ENCODE measurements at regions not wholly inside any gene's neighbourhood (a gene's known extent, or its start where the extent isn't known, plus 50 kb on each side); places are given as distances from the start of the nearest gene placed in this dataset.
A peak's percentile ranks its signal among the peaks of the same experiment; 100 is the strongest.

DNA sequence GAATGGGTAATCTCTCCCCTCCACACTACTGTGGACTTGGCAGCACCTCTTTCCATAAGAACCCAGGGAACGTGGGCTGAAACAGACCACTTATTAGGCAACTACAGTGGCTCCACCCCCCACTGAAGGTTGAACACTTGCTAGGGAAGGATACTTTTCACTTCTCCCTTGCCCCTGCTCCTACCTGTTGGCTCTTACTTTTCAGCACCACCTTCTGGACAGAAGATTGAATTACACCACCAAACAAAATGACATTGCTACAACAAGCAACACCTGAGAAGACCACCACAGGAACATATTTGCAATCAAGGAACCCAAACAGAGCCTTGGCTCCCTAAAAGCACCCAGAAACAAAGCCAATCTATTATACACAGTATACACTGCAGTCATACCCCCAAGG is 132.1 kb upstream of the CXCL13 start:
- TF ChIP-seq, protein P1, sequence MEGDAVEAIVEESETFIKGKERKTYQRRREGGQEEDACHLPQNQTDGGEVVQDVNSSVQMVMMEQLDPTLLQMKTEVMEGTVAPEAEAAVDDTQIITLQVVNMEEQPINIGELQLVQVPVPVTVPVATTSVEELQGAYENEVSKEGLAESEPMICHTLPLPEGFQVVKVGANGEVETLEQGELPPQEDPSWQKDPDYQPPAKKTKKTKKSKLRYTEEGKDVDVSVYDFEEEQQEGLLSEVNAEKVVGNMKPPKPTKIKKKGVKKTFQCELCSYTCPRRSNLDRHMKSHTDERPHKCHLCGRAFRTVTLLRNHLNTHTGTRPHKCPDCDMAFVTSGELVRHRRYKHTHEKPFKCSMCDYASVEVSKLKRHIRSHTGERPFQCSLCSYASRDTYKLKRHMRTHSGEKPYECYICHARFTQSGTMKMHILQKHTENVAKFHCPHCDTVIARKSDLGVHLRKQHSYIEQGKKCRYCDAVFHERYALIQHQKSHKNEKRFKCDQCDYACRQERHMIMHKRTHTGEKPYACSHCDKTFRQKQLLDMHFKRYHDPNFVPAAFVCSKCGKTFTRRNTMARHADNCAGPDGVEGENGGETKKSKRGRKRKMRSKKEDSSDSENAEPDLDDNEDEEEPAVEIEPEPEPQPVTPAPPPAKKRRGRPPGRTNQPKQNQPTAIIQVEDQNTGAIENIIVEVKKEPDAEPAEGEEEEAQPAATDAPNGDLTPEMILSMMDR (IDR thresholded peaks at IDR 0.05), result peak in 3 of 6 experiments; percentile 9 to 22 (median 15)
- no peak for TF ChIP-seq POLR2A (IDR thresholded peaks at IDR 0.05)

Measured in thyroid gland (tissue), 4 donors.